Duodenal mucosa (tissue), 2 donors: ENCODE measurements at regions not wholly inside any gene's neighbourhood (a gene's known extent, or its start where the extent isn't known, plus 50 kb on each side); places are given as distances from the start of the nearest gene placed in this dataset.

ENCODE experiments used
- H3K27ac ChIP-seq: one replicate; pipeline ENCODE4 v1.7.0; 2013; ENCODE audit warnings: low read depth, low read length
- H3K27me3 ChIP-seq, 2 donors: one replicate each; pipeline ENCODE4 v1.7.0; 2013; ENCODE audit warnings: low read length in 2 of 2, control low read depth in 1 of 2; ENCODE audit not compliant: insufficient read depth in 2 of 2, control insufficient read depth in 1 of 2
- H3K36me3 ChIP-seq, 2 donors: one replicate each; pipeline ENCODE4 v1.7.0; 2013; ENCODE audit warnings: low read length in 2 of 2, control low read depth in 1 of 2; ENCODE audit not compliant: insufficient read depth in 2 of 2, control insufficient read depth in 1 of 2
- H3K4me1 ChIP-seq, 2 donors: one replicate each; pipeline ENCODE4 v1.7.0; 2013; ENCODE audit warnings: low read length in 2 of 2, control low read depth in 1 of 2; ENCODE audit not compliant: insufficient read depth in 2 of 2, control insufficient read depth in 1 of 2
- H3K4me3 ChIP-seq, 2 donors: one replicate each; pipeline ENCODE4 v1.7.0; 2013; ENCODE audit warnings: low read length in 2 of 2, low read depth in 1 of 2
- H3K9ac ChIP-seq, 2 donors: one replicate each; pipeline ENCODE4 v1.7.0; 2013; ENCODE audit warnings: low read length in 2 of 2, low read depth in 1 of 2
- H3K9me3 ChIP-seq, 2 donors: one replicate each; pipeline ENCODE4 v1.7.0; 2013; ENCODE audit warnings: low read length in 2 of 2, control low read depth in 1 of 2; ENCODE audit not compliant: control insufficient read depth in 1 of 2

DNA sequence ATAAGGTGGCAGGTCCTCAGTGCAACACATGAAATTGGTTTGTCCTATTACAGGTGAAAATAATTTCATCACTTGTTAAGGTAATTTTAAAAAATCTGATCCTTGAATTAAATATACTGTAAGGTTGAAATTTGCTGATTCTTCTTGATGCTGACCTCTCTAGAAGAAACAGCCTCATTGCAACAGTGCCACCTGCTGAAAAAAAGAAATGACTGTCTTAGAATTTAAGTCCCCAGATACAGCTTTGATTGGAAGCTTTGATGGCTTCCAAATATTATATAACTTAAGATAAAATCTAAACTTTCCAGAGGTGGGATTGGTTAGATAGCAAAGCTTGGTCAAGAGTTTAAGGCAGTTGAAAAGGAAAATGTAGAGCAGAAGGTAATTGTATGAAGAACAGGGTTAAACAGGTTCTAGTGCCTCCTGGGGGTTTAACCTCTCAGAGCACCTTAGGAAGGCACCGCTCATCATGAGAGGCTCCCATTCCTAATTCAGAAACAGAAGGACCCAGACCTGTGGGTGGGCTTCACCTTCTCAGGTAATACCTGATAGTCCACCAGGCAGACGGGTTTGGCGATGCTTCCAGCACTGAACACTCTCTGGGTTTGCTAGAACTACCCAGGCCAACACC, 401.0 kb downstream of the PAX1 start:
- no peaks in the 10 kb centered on the region for H3K36me3 ChIP-seq
- H3K4me3 ChIP-seq = no peak overlapping the region
- no peaks in the 10 kb centered on the region for H3K27me3 ChIP-seq
- no peaks in the 10 kb centered on the region for H3K4me1 ChIP-seq
- no peak overlapping the region for H3K9ac ChIP-seq
- H3K9me3 ChIP-seq = no peaks in the 10 kb centered on the region
- H3K27ac ChIP-seq = no peak overlapping the region

GRCh38 chr20:22101606-22102005, 396.1 kb downstream of the PAX1 start:
- Histone ChIP-seq H3K9me3 (no peaks in the 10 kb centered on the region), H3K27ac (no peak overlapping the region), H3K4me3 (no peak overlapping the region), H3K27me3 (no peaks in the 10 kb centered on the region), H3K9ac (no peak overlapping the region), H3K4me1 (no peaks in the 10 kb centered on the region), H3K36me3 (no peaks in the 10 kb centered on the region)

GRCh38 chr20:22100686-22101085, 395.2 kb downstream of the PAX1 start:
- Histone ChIP-seq H3K9me3 (no peaks in the 10 kb centered on the region), H3K27ac (no peak overlapping the region), H3K36me3 (no peaks in the 10 kb centered on the region), H3K27me3 (no peaks in the 10 kb centered on the region), H3K4me3 (no peak overlapping the region), H3K4me1 (no peaks in the 10 kb centered on the region), H3K9ac (no peak overlapping the region)

GRCh38 chr20:22099348-22099747, 393.9 kb downstream of the PAX1 start:
- Histone ChIP-seq H3K27ac (no peak overlapping the region), H3K9me3 (no peaks in the 10 kb centered on the region), H3K4me3 (no peak overlapping the region), H3K27me3 (no peaks in the 10 kb centered on the region), H3K9ac (no peak overlapping the region), H3K4me1 (no peaks in the 10 kb centered on the region), H3K36me3 (no peaks in the 10 kb centered on the region)

DNA sequence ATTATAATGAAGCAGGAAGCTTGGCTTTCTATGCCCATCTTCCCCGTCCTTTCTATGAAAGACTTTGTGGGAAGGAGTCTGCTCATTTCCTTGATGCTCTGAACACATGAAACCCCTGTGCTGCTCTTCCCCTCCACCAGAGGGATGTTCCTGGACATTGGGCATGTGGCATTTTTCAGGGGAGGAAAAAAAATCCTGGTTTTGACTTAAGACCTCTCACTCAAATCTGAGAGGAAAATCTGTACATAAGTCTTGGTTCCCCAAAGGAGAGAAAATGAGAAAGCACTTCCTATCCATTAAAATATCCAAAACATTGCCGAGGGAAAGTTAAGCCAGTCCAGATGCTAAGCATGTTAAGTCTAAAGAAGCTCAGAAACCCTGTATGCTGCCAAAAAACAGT, 393.0 kb downstream of the PAX1 start:
- Histone ChIP-seq H3K36me3 (no peaks in the 10 kb centered on the region), H3K27ac (no peak overlapping the region), H3K27me3 (no peaks in the 10 kb centered on the region), H3K9me3 (no peaks in the 10 kb centered on the region), H3K4me1 (no peaks in the 10 kb centered on the region), H3K9ac (no peak overlapping the region), H3K4me3 (no peak overlapping the region)

GRCh38 chr20:22093122-22093521, 387.7 kb downstream of the PAX1 start:
- H3K9me3 ChIP-seq = peaks cover 0 to 12% of the 10 kb centered on the region in 2 donors
- H3K4me1 ChIP-seq = no peaks in the 10 kb centered on the region
- H3K27me3 ChIP-seq = no peaks in the 10 kb centered on the region
- H3K36me3 ChIP-seq = no peaks in the 10 kb centered on the region
- H3K27ac ChIP-seq = no peak overlapping the region
- no peak overlapping the region for H3K9ac ChIP-seq
- H3K4me3 ChIP-seq = no peak overlapping the region

- Histone ChIP-seq H3K4me1 (no peaks in the 10 kb centered on the region), H3K4me3 (no peak overlapping the region), H3K27me3 (no peaks in the 10 kb centered on the region), H3K9ac (no peak overlapping the region), H3K27ac (no peak overlapping the region), H3K9me3 (peaks cover 0 to 12% of the 10 kb centered on the region in 2 donors), H3K36me3 (no peaks in the 10 kb centered on the region)
Observed at GRCh38 chr20:22088882-22089281, 383.4 kb downstream of the PAX1 start.

- Histone ChIP-seq H3K4me3 (no peak overlapping the region), H3K9me3 (no peaks in the 10 kb centered on the region), H3K36me3 (no peaks in the 10 kb centered on the region), H3K9ac (no peak overlapping the region), H3K27me3 (no peaks in the 10 kb centered on the region), H3K27ac (no peak overlapping the region), H3K4me1 (no peaks in the 10 kb centered on the region)
Observed at GRCh38 chr20:22080985-22081384, 375.5 kb downstream of the PAX1 start.

DNA sequence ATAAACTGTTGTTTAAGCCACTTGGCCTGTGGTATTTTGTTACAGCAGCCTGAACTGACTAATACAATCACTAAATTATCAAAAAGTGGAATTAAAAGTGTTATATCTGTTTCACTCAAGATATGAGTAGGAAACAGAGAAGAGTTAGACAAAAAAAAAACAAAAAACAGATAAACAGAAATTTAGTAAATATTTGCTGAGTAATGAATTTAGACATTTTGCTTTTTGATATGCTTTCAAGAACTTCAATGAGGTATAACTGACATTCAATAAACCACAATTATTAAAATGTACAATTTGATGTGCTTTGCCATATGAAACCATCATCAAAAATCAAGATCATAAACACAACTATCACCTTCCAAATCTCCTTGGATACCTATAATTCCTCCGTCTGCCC, 369.2 kb downstream of the PAX1 start:
- Histone ChIP-seq H3K36me3 (no peaks in the 10 kb centered on the region), H3K4me3 (no peak overlapping the region), H3K27ac (no peak overlapping the region), H3K9ac (no peak overlapping the region), H3K27me3 (no peaks in the 10 kb centered on the region), H3K4me1 (no peaks in the 10 kb centered on the region), H3K9me3 (no peaks in the 10 kb centered on the region)

DNA sequence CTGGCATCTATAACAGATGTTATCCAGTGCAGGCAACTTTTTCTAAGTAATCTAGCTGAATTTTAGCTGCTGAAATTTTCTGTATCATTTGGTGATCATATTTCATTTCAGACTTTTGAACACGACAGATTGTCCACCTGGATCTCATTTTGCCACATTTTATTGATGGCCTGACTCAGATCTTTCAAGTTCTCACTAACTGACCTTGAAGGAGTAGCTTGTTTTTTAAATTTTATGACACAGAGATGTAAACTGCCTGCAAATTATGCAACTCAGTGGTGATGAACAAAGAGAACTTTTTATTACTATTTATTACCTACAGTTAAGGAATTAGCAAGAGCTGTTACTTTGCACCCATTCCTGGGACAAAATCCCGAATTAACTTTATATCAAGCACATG, 366.4 kb downstream of the PAX1 start:
- no peak overlapping the region for H3K4me3 ChIP-seq
- H3K36me3 ChIP-seq = no peaks in the 10 kb centered on the region
- no peak overlapping the region for H3K9ac ChIP-seq
- H3K4me1 ChIP-seq = no peaks in the 10 kb centered on the region
- H3K27me3 ChIP-seq = no peaks in the 10 kb centered on the region
- H3K9me3 ChIP-seq = no peaks in the 10 kb centered on the region
- no peak overlapping the region for H3K27ac ChIP-seq

DNA sequence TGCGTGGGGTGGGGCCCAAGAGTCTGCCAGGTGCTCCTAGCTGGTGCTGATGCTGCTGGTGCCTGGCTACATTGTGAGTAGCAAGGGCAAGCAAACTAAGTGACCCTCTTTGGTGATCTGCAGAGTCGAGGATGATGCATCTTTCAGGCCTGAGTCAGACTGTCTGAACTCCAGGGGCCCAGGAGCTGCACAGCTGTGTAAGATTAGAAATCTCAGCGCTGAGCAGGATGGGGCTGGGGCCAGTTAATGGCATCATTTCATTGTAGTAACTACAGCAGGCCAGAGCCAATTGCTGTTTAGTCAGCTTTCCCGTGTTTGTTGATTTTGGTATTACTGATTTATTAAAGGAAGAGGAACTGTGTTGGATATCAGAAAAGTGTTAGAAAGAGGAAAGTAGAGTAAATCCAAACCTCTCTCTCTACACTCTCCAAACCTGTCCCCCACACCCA, 365.2 kb downstream of the PAX1 start:
- no peaks in the 10 kb centered on the region for H3K9me3 ChIP-seq
- H3K4me1 ChIP-seq = no peaks in the 10 kb centered on the region
- no peak overlapping the region for H3K27ac ChIP-seq
- H3K9ac ChIP-seq = no peak overlapping the region
- no peaks in the 10 kb centered on the region for H3K36me3 ChIP-seq
- no peaks in the 10 kb centered on the region for H3K27me3 ChIP-seq
- H3K4me3 ChIP-seq = no peak overlapping the region
